CD1c-positive myeloid dendritic cell (primary cell): ENCODE measurements at regions not wholly inside any gene's neighbourhood (a gene's known extent, or its start where the extent isn't known, plus 50 kb on each side); places are given as distances from the start of the nearest gene placed in this dataset.
A peak's percentile ranks its signal among the peaks of the same experiment; 100 is the strongest.

ENCODE experiments used
- DNase-seq: peaks from one replicate; pipeline ENCODE4 v3.0.0-alpha.2; 2016; ENCODE audit errors: extremely low spot score

DNA sequence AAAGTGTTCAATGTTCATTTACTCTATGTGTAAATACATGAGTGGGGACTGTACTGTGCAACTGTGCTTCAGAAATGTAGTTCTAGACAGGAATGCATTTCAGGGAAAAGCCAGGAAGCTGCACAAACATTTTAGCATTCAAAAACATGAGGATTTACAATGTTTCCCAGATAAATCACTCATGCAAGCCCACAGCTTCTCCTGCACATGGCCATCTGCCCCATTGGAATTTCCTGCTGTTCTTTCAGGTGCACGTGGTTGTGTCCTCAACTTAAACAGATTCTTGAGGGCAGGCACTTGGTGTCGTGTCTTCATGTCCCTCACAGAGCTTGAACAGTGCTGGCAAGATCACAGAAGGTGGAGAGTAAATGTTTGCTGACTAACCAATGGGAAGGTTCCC is 101.5 kb downstream of the UNC5CL start:
- no peak for DNase-seq

DNA sequence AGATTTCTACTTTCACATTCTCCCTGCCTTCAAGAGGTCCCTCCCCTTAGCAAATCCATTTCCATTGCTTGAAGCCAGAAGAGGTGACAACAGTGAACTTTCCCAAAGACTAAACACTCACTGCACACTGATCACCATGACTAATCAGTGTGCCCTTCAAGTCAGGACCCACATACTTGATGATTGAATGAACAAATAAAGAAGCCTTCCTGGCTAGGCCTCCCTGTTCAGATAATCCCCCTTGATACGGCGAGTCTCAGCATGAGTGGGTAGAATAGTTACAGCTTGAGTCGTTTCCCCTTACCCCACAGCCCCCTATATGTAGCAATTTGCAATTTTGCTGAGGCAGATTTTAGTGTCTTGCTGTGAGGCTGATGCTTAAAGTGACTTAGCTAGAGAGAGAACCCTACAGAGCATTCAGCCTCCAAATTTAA is 102.2 kb downstream of the UNC5CL start:
- DNase-seq, result no peak

GRCh38 chr6:40933864-40934263 is 105.2 kb downstream of the UNC5CL start:
- DNase-seq, result no peak

- no peak for DNase-seq
These were observed 106.1 kb downstream of the UNC5CL start for GRCh38 chr6:40932953-40933352.

DNA sequence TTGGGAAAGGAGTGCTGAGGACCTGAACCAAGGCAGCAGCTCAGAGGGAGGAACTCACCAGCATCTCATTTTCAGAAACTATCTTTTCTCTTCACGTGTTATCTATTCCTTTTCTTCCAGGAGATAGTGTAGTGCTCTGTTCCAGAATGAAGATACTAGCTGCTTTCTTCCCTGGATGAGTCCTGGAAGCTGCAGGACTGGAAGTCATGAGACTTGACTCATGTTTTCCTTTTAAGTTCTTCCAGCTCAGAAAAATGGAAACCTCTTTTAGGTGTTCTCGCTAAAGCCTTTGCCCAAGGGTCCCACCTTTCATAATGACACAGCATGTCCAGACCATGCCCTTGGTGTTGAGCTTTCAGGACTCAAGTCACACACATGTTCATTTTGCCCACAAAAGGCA is 106.7 kb downstream of the UNC5CL start:
- DNase-seq, result no peak

GRCh38 chr6:40931931-40932330 is 107.1 kb downstream of the UNC5CL start:
- no peak for DNase-seq

GRCh38 chr6:40930555-40930954 is 108.5 kb downstream of the UNC5CL start:
- no peak for DNase-seq

DNA sequence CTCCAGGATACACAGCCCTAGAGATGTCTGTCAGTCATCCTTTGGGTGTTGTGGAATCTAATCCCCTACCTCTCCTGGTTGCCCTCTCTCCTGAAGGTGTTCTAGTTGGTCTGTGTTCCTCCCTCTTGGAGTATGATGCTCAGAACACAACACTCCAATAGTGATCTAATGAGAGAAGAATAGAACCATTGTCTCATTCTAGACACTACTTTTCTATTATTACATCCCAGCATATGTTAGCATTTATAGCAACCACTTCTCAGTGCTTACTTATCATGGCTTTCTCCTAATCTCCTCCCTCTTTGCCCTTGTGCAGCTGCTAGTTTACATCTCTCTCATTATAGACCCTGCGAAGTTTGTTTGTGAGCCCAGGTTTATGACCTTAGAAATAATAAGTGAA is 109.0 kb downstream of the UNC5CL start:
- no peak for DNase-seq

GRCh38 chr6:40929176-40929575 is 109.8 kb downstream of the UNC5CL start:
- DNase-seq, result no peak

GRCh38 chr6:40928763-40929162 is 110.3 kb downstream of the UNC5CL start:
- no peak for DNase-seq

DNA sequence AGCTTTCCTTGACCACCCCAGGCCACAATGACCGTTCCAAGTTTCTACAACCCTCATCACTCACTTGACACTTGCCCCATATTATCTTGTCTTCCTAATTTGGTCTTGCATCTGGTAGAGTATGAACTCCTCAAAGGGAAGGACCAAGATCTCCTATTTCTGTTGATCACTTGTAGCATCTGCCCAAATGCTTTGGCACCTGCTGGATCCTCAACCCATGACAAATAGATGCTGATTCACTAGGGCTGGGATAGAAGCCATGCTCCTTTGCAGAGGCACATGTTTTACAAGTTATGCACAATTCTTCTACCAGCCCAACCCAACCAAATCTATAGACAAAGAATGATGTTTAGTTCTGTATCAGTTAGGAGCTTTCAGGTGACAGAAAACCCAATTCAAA is 110.7 kb downstream of the UNC5CL start:
- DNase-seq, result no peak

GRCh38 chr6:40925341-40925740 is 113.7 kb downstream of the UNC5CL start:
- no peak for DNase-seq

DNA sequence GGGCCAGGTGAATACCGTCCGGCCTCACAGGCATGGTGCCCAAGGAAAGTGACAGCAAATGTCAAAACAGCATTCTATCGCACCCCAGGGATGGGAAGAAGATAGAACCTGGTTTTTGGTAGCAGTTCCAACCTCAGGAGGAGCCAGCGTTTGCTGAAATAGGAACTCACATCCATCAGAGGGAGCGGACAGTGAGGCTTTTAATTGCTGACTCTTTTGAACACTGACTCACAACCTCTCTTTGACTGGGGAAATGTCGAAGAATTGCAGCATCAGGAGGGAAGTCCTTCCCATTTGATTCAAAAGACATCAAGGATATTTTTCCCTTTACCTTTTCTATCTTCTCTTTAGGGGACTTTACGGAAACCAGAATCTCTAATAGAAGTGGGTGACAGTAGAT is 114.2 kb downstream of the UNC5CL start:
- DNase-seq, result no peak

GRCh38 chr6:40923880-40924279 is 115.1 kb downstream of the UNC5CL start:
- DNase-seq, result no peak

DNA sequence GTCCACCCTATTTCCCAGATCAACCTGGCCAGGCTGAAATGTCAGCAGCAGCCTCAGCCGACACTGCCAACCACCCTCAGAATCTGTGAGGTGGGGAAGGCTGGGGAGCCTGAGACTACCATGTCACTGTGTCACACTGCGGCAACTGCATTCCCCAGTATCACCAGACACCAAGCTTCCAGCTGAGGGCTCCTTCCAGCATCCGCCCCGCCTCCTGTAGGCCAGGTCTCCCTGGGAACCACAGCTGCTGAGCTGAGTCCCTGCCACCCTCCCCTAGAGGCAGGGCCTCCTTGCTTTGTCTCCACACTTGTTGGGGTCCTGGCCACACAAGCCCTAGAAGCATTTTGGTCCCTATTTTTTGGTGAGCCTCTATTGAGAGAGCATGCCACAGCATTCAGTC is 115.7 kb downstream of the UNC5CL start:
- no peak for DNase-seq

- DNase-seq, result no peak
These were observed 116.7 kb downstream of the UNC5CL start for GRCh38 chr6:40922281-40922680.

- DNase-seq, result no peak
These were observed 120.9 kb downstream of the UNC5CL start for GRCh38 chr6:40918040-40918651.

GRCh38 chr6:40917603-40918002 is 121.4 kb downstream of the UNC5CL start:
- DNase-seq, result no peak

- DNase-seq, result no peak
These were observed 122.2 kb downstream of the UNC5CL start for GRCh38 chr6:40916845-40917244.

- DNase-seq, result no peak
These were observed 123.9 kb downstream of the UNC5CL start for GRCh38 chr6:40915165-40915564.

- no peak for DNase-seq
These were observed 125.0 kb downstream of the UNC5CL start for GRCh38 chr6:40914005-40914404.

DNA sequence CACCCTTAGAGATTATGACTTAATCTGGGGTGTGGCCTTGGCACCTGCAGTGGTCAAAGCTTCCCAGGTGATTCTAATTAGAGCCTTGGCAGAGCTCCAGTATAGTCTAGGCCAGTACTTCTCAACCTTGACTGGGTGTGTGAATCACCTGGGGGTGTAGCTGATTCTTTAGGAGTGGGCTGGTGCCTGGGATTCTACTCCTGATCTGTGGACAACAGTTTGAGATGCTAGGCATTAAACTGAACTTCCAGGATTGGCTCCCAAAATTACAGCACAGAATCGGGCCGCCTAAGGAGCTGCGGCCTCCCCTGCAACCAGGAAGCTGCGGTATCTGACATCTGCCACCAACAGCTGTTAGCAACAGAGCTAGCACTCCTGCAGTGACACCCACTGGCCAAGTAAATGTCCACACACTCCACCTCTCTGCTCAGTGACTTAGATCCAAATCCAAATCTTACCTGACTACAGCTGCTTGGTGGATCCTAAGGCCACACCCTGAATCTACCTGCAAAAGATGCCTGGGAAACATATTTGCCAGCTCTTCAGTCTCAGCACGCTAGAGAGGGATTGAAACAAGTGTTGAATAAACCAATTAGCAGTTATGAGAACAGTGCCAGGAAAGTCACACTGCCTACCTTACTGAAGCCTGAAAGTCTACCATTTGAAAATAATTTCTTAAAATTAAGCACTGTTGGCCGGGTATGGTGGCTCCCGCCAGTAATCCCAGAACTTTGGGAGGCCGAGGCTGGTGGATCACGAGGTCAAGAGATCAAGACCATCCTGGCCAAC is 126.7 kb downstream of the UNC5CL start:
- peak; percentile 19 for DNase-seq

- DNase-seq, result no peak
These were observed 128.6 kb downstream of the UNC5CL start for GRCh38 chr6:40910260-40910893.
